ENCODE measurements at regions not wholly inside any gene's neighbourhood (a gene's known extent, or its start where the extent isn't known, plus 50 kb on each side); places are given as distances from the start of the nearest gene placed in this dataset.

- no peak for TF ChIP-seq ZFX (IDR thresholded peaks at IDR 0.05)
- no peak overlapping the region for H3K27ac ChIP-seq
These were observed 109.6 kb downstream of the CTNND1 start for GRCh38 chr11:57871231-57871630.

DNA sequence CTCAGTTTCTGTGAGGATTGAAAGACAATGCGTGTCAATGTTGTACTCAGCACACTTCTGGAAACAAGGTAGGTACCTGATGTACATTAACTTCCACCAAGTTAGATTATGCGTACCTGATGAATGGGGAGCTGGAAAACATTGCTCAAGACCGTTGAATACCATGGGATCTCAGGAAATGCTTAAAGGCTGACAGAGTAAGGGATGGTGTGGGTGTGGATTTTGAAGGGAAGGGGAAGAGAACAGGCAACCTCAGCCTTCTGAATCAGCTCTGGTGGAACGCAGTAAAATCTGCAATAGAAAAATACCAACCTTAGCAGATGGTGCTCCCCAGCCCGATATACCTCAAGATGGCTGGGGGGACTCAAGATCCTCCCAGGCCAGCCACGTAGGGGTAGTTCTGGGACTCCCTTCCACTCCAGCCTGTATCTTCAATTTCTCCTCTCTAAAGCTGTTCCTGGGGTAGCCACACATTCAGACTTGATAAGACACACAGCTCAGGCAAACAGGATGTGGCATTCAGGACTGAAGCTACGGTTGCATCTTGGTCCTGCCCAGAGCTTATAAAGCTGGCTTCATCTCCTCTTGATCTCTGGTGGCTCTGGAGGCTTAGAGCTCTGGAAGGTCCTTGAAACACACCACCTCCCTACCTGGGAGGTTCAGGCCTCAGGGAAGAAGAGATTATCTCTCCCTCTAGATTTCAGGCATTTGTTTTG lies 111.8 kb downstream of the CTNND1 start:
- no peak for TF ChIP-seq ZFX (IDR thresholded peaks at IDR 0.05)
- TF ChIP-seq, protein P1, sequence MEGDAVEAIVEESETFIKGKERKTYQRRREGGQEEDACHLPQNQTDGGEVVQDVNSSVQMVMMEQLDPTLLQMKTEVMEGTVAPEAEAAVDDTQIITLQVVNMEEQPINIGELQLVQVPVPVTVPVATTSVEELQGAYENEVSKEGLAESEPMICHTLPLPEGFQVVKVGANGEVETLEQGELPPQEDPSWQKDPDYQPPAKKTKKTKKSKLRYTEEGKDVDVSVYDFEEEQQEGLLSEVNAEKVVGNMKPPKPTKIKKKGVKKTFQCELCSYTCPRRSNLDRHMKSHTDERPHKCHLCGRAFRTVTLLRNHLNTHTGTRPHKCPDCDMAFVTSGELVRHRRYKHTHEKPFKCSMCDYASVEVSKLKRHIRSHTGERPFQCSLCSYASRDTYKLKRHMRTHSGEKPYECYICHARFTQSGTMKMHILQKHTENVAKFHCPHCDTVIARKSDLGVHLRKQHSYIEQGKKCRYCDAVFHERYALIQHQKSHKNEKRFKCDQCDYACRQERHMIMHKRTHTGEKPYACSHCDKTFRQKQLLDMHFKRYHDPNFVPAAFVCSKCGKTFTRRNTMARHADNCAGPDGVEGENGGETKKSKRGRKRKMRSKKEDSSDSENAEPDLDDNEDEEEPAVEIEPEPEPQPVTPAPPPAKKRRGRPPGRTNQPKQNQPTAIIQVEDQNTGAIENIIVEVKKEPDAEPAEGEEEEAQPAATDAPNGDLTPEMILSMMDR (conservative IDR thresholded peaks at IDR 0.05), result no peak
- H3K27ac ChIP-seq, result no peak overlapping the region

DNA sequence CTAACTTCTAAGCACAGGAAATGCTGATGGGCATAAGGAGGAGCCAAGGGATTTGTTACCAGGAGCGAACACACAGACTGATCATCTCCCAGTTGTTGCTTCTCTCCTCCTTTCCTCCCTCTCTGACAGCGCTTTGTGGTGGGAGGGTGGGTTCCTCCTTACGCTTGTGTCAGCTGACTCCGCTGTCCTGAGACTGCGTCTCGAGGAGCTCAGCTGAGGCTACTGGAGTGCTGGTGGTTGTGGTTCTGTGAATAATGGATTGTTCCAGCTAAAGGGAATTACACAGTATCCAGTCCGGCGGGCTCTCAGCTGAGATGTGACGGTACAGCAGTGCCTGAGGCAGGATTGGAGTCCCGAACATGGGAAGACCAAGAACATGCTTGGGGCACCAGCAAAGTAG lies 113.4 kb downstream of the CTNND1 start:
- TF ChIP-seq, protein P1 (conservative IDR thresholded peaks at IDR 0.05), result no peak
- no peak for TF ChIP-seq ZFX (IDR thresholded peaks at IDR 0.05)
- H3K27ac ChIP-seq, result no peak overlapping the region

DNA sequence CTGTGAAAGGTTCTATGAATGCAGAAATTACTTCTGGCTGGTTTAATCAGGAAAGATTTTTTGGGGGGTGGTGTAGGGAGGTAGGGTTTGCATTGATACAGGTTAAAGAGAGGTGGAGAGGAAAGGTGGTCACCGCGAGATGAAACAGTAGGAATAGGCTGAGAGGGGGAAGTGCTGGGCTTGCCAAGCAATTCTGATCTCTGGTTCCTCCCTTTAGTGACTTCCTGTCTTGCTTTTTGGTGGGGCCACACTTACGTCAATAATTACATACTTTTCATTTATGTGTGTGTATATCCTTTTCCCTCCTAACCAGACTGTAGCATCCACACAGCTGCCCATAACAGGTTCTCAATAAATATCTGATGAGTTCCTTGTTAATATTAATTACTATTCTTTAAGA lies 120.0 kb downstream of the CTNND1 start:
- TF ChIP-seq, protein P1 (conservative IDR thresholded peaks at IDR 0.05), result no peak
- no peak for TF ChIP-seq ZFX (IDR thresholded peaks at IDR 0.05)

DNA sequence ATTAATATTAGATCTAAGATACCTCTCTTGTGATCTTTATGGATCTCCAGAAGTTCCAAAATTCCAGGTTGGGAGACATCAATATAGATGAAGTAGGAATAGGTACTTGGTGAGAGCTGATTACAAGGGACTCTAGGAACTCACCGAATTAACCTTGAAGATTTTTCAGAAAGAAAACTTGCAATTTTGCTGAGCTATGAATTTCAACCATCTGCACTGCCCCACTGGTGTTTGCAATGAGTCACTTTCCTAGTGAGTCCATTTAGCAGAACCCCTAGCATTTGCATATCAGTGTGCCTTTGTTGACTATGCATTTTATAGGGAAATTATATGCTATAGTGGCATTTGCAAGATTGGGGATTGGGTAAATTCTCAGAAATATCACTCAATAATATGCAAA lies 122.0 kb downstream of the CTNND1 start:
- no peak overlapping the region for H3K27ac ChIP-seq
- no peak for TF ChIP-seq ZFX (IDR thresholded peaks at IDR 0.05)
- TF ChIP-seq, protein P1 (conservative IDR thresholded peaks at IDR 0.05), result no peak

More for the DNA sequence above, 120.0 kb downstream of the CTNND1 start:
- no peak overlapping the region for H3K27ac ChIP-seq

GRCh38 chr11:57885298-57886050 lies 123.9 kb downstream of the CTNND1 start:
- TF ChIP-seq ZFX (IDR thresholded peaks at IDR 0.05), result no peak
- TF ChIP-seq, protein P1 (conservative IDR thresholded peaks at IDR 0.05), result no peak

DNA sequence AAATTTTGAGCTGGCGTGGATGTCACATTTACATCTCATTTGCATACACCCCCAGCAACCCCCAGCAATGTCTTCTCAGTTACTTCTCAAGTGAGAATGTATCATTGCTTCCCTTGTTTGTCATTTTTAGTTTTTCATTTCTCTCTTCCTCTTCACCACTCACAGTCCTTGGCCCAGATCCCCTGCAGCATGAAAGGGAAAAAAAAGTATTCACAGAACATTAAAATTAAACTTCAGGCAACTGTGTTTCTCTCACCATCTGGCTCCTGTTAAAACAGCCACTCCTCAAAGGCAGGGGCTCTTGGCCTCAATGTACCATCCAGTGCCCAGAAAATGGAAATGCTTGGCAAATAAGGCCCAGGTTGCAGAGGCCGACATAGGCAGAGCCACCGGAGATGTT lies 126.8 kb downstream of the CTNND1 start:
- TF ChIP-seq ZFX (IDR thresholded peaks at IDR 0.05), result no peak
- TF ChIP-seq, protein P1 (conservative IDR thresholded peaks at IDR 0.05), result no peak
- H3K27ac ChIP-seq, result no peak overlapping the region

More at GRCh38 chr11:57885298-57886050, 123.9 kb downstream of the CTNND1 start:
- no peak overlapping the region for H3K27ac ChIP-seq

Measured in C4-2B (cell line).